HepG2 (cell line): ENCODE measurements at regions not wholly inside any gene's neighbourhood (a gene's known extent, or its start where the extent isn't known, plus 50 kb on each side); places are given as distances from the start of the nearest gene placed in this dataset.

Experiments
- ATAC-seq: fragments of 200-7000 bp; cut with Tn5 transposase; 3 replicates; pipeline ENCODE4 v1.9.1; 2020; ENCODE audit warnings: mild to moderate bottlenecking, moderate library complexity
- BruUV-seq: library from RNA; stranded (reverse); fragments of 400-500 nt; replicated peaks from 2 replicates; lab custom pipeline; 2021; lab: Mats Ljungman, UMichigan
- CTCF ChIA-PET: fragments of 300-600 bp; formaldehyde crosslinking; extraction: SDS; loops from one replicate; lab custom pipeline; 2021; ENCODE audit warnings: low total read pairs, inconsistent platforms, low intra/inter-chr PET ratio; lab: Yijun Ruan, JAX
- POLR2A ChIA-PET: fragments of 350-600 bp; sonication (Branson Sonifier 250); formaldehyde crosslinking; loops from one replicate; lab custom pipeline; 2020; ENCODE audit warnings: antibody characterized with exemption, inconsistent platforms; lab: Yijun Ruan, JAX
- DNase-seq: peaks from one replicate; pipeline ENCODE4 v3.0.0-alpha.2; 2015; ENCODE audit warnings: low spot score
- FAIRE-seq: peaks from 3 replicates; lab custom pipeline; 2011; peaks lifted over from hg19 to GRCh38; lab: Jason Lieb, UNC
- H2AFZ ChIP-seq: one replicate; pipeline ENCODE4 v1.6.1; 2011; ENCODE audit warnings: low read length, inconsistent platforms
- H3K27ac ChIP-seq: fragments of 300-600 bp; 3 replicates; pipeline ENCODE4 v1.8.0; 2011; ENCODE audit warnings: mixed run types, mild to moderate bottlenecking, mixed read lengths, low read length, inconsistent platforms; ENCODE audit not compliant: insufficient read depth; ENCODE audit errors: extremely low read length
- H3K27me3 ChIP-seq, 2 experiments: fragments of 200-600 bp in 1 of 2; 2 replicates in 1 of 2; 3 replicates in 1 of 2; pipeline versions ENCODE4 v1.6.0 to v1.8.0; 2011; ENCODE audit warnings: low read length in 2 of 2, mild to moderate bottlenecking in 2 of 2, moderate library complexity in 2 of 2, inconsistent platforms in 1 of 2; ENCODE audit not compliant: insufficient read depth in 2 of 2, control insufficient read depth in 1 of 2
- H3K36me3 ChIP-seq, 2 experiments: fragments of 200-600 bp in 1 of 2; replicated peaks in 1 of 2; 2 replicates in 1 of 2; 3 replicates in 1 of 2; pipeline versions ENCODE4 v1.5.1 to v1.8.0; 2011; ENCODE audit warnings: low read length in 2 of 2, inconsistent platforms in 1 of 2; ENCODE audit not compliant: insufficient read depth in 2 of 2, control insufficient read depth in 1 of 2
- H3K4me1 ChIP-seq: 2 replicates; pipeline ENCODE4 v1.5.1; 2012; ENCODE audit warnings: low read length, inconsistent platforms; ENCODE audit not compliant: insufficient read depth
- H3K4me2 ChIP-seq: 2 replicates; pipeline ENCODE4 v1.6.0; 2011; ENCODE audit warnings: low read depth, low read length, inconsistent platforms
- H3K4me3 ChIP-seq, 3 experiments: fragments of 200-600 bp in 1 of 3; sonication (generic), shearing (Covaris generic) in 1 of 3; replicated peaks in 1 of 3; 2 replicates each; pipeline ENCODE4 v1.5.1; 2011 to 2016; ENCODE audit warnings: low read length in 3 of 3, inconsistent platforms in 2 of 3, low read depth in 2 of 3, mild to moderate bottlenecking in 2 of 3, control low read depth in 1 of 3, mixed read lengths in 1 of 3; ENCODE audit not compliant: insufficient read depth in 1 of 3
- H3K79me2 ChIP-seq: one replicate; pipeline ENCODE4 v1.6.1; 2011; ENCODE audit warnings: low read length, inconsistent platforms; ENCODE audit not compliant: insufficient read depth
- H3K9ac ChIP-seq: 2 replicates; pipeline ENCODE4 v1.6.0; 2011; ENCODE audit warnings: mild to moderate bottlenecking, low read depth, low read length, inconsistent platforms; ENCODE audit not compliant: insufficient read depth
- H3K9me3 ChIP-seq: 2 replicates; pipeline ENCODE4 v1.5.1; 2012; ENCODE audit warnings: mild to moderate bottlenecking, low read length
- H4K20me1 ChIP-seq: 2 replicates; pipeline ENCODE4 v1.6.0; 2011; ENCODE audit warnings: inconsistent platforms, mild to moderate bottlenecking, low read length, moderate library complexity; ENCODE audit not compliant: insufficient read depth
- CBFB ChIP-seq: sonication (generic); formaldehyde crosslinking; IDR thresholded peaks from 2 replicates; pipeline ENCODE4 v1.4.0; 2020; ENCODE audit warnings: missing genetic modification reagents
- DMAP1 ChIP-seq: IDR thresholded peaks from 2 replicates; pipeline ENCODE4 v1.6.1; 2016
- HHEX ChIP-seq: IDR thresholded peaks from 2 replicates; pipeline ENCODE4 v1.6.1; 2016; ENCODE audit warnings: control low read depth
- HNRNPL ChIP-seq: fragments of 200-400 bp; formaldehyde crosslinking; IDR thresholded peaks from 2 replicates; pipeline ENCODE4 v1.6.1; 2017; ENCODE audit warnings: mild to moderate bottlenecking, low read depth, low read length
- HOXA3 ChIP-seq: sonication (generic); formaldehyde crosslinking; IDR thresholded peaks from 2 replicates; pipeline ENCODE4 v1.5.0; 2020; ENCODE audit warnings: missing genetic modification reagents
- MIER2 ChIP-seq: IDR thresholded peaks from 2 replicates; pipeline ENCODE4 v1.6.1; 2016; ENCODE audit warnings: missing biosample characterization, missing genetic modification reagents
- NFYB ChIP-seq: sonication (generic); formaldehyde crosslinking; IDR thresholded peaks from 2 replicates; pipeline ENCODE4 v1.4.0; 2020; ENCODE audit warnings: missing genetic modification reagents
- NR2C2 ChIP-seq: sonication (generic); formaldehyde crosslinking; IDR thresholded peaks from 2 replicates; pipeline ENCODE4 v1.4.0; 2020; ENCODE audit warnings: missing genetic modification reagents, mild to moderate bottlenecking, moderate library complexity, borderline replicate concordance
- SSRP1 ChIP-seq: IDR thresholded peaks from 2 replicates; pipeline ENCODE4 v1.6.1; 2016; ENCODE audit warnings: control low read depth
- THAP11 ChIP-seq: IDR thresholded peaks from 2 replicates; pipeline ENCODE4 v1.6.1; 2016; ENCODE audit warnings: missing biosample characterization, missing genetic modification reagents
- ZMYM4 ChIP-seq: sonication (generic); formaldehyde crosslinking; IDR thresholded peaks from 2 replicates; pipeline ENCODE4 v1.8.1; 2023; ENCODE audit warnings: mild to moderate bottlenecking, missing genetic modification reagents
- ZNF441 ChIP-seq: sonication (generic); formaldehyde crosslinking; IDR thresholded peaks from 2 replicates; pipeline ENCODE4 v1.7.0; 2021; ENCODE audit warnings: missing genetic modification reagents, borderline replicate concordance
- ZNF547 ChIP-seq: sonication (generic); formaldehyde crosslinking; IDR thresholded peaks from 2 replicates; pipeline ENCODE4 v1.5.1; 2020; ENCODE audit warnings: mild to moderate bottlenecking, missing genetic modification reagents
- ZNF557 ChIP-seq: sonication (generic); formaldehyde crosslinking; IDR thresholded peaks from 2 replicates; pipeline ENCODE4 v1.4.0; 2020; ENCODE audit warnings: missing genetic modification reagents
- ZNF598 ChIP-seq: sonication (generic); formaldehyde crosslinking; IDR thresholded peaks from 2 replicates; pipeline ENCODE4 v1.5.1; 2020; ENCODE audit warnings: mild to moderate bottlenecking, missing genetic modification reagents, borderline replicate concordance
- ZNF674 ChIP-seq: sonication (generic); formaldehyde crosslinking; IDR thresholded peaks from 2 replicates; pipeline ENCODE4 v1.5.0; 2020; ENCODE audit warnings: low read depth, mild to moderate bottlenecking, missing genetic modification reagents
- WGBS: methylation state at CpG from one replicate; pipeline ENCODE4 v1.1.6; 2017; ENCODE audit warnings: low lambda C conversion rate; 5-methylcytosine and 5-hydroxymethylcytosine counted together
- in situ Hi-C: cut with HindIII; loops from 2 replicates; pipeline ENCODE4 v1.10.0; 2017; ENCODE audit warnings: low pct_unique_long_range_greater_than_20kb; ENCODE audit not compliant: extremely low pct_ligation_motif_present
- intact Hi-C: fragments of 100-400 bp; cut with micrococcal nuclease; formaldehyde crosslinking; loops from one replicate; pipeline ENCODE4 v1.10.0; 2022; ENCODE audit not compliant: unreplicated experiment
- TF ChIP-seq, protein P1 (sequence below): IDR thresholded peaks from 2 replicates; pipeline ENCODE4 v1.6.1; 2016; ENCODE audit warnings: missing compliant biosample characterization, missing genetic modification reagents, borderline replicate concordance

DNA sequence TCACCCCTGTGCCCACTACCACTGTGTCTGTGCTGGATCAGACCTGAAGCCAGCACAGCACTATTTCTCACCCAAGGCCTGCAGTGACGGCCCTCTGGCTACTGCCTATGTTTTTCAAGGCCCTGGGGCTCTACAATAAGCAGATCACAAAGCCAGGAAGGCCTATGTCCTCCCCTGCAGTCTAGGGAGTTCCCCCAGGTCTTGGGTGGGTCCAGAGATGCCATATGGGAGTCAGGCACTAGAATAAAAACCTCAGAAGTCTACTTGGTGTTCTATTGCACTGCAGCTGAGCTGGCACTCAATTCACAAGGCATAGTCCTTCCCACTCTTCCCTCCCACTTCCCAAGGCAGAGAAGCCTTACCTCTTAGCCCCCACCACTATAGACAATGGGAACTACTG lies 107.1 kb downstream of the FBXO4 start:
- no TSS peak for BruUV-seq
- Histone ChIP-seq H3K4me3 (no peak overlapping the region), H3K27ac (no peak overlapping the region), H4K20me1 (no peaks in the 10 kb centered on the region), H3K27me3 (no peaks in the 10 kb centered on the region), H2AFZ (no peak overlapping the region), H3K79me2 (no peaks in the 10 kb centered on the region), H3K9ac (no peak overlapping the region), H3K36me3 (no peaks in the 10 kb centered on the region), H3K4me2 (no peak overlapping the region), H3K4me1 (no peaks in the 10 kb centered on the region), H3K9me3 (no peaks in the 10 kb centered on the region)
- DNase-seq (no peak), ATAC-seq (no peak), FAIRE-seq (no peak)
- ChIA-PET POLR2A (no interaction called here), CTCF (no interaction called here)
- in situ Hi-C loops (no loop called here), intact Hi-C loops (no loop called here)
- TF ChIP-seq, protein P1, sequence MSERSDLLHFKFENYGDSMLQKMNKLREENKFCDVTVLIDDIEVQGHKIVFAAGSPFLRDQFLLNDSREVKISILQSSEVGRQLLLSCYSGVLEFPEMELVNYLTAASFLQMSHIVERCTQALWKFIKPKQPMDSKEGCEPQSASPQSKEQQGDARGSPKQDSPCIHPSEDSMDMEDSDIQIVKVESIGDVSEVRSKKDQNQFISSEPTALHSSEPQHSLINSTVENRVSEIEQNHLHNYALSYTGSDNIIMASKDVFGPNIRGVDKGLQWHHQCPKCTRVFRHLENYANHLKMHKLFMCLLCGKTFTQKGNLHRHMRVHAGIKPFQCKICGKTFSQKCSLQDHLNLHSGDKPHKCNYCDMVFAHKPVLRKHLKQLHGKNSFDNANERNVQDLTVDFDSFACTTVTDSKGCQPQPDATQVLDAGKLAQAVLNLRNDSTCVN = no peak
- TF ChIP-seq SSRP1 (CRISPR knock-in tag) (no peak), NFYB (CRISPR knock-in tag) (no peak), ZNF674 (no peak), HOXA3 (no peak), HNRNPL (no peak), ZNF547 (CRISPR knock-in tag) (no peak), ZNF557 (CRISPR knock-in tag) (no peak), MIER2 (no peak)
- 0% methylated on average over 1 of the region's 1 CpG for WGBS

DNA sequence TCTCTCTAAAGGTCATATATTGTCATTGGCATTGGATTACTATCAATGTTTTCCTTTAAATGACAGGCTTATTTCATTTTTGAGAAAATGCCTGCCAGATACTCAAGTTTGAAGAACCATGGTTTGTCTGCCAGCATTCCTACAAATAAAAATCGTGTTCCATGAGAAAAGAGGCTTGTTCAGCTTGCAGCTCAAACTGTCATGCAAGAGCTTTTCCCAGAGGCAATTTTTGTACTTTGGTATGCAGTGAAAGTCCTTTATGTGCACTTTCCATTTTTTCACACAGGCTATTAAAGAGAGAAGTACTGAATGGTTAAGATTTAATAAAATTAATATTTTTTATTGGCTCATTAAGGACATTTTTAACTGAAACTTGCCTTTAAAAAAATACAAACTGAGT lies 110.4 kb downstream of the FBXO4 start:
- no peak overlapping the region for H3K9ac ChIP-seq
- in situ Hi-C loops (no loop called here), intact Hi-C loops (no loop called here)
- H4K20me1 ChIP-seq = no peaks in the 10 kb centered on the region
- no peaks in the 10 kb centered on the region for H3K36me3 ChIP-seq
- no peak overlapping the region for H3K4me3 ChIP-seq
- no TSS peak for BruUV-seq
- no peak for FAIRE-seq
- no peak overlapping the region for H3K27ac ChIP-seq
- ATAC-seq = no peak
- H3K79me2 ChIP-seq = no peaks in the 10 kb centered on the region
- no peak for DNase-seq
- POLR2A ChIA-PET = no interaction called here
- H3K9me3 ChIP-seq = no peaks in the 10 kb centered on the region
- WGBS = 0% methylated on average over 1 of the region's 1 CpG
- H2AFZ ChIP-seq = no peak overlapping the region
- H3K27me3 ChIP-seq = no peaks in the 10 kb centered on the region
- H3K4me1 ChIP-seq = no peaks in the 10 kb centered on the region
- no peak for TF ChIP-seq ZMYM4
- no peak for TF ChIP-seq ZNF441
- no peak for TF ChIP-seq THAP11
- TF ChIP-seq ZNF598 (CRISPR knock-in tag) = no peak
- TF ChIP-seq DMAP1 (CRISPR knock-in tag) = no peak
- no peak for TF ChIP-seq NR2C2
- no peak for TF ChIP-seq HHEX (CRISPR knock-in tag)
- no peak for TF ChIP-seq CBFB (CRISPR knock-in tag)
- TF ChIP-seq, all 625 proteins: peak for 0
- CTCF ChIA-PET = no interaction called here
- H3K4me2 ChIP-seq = no peak overlapping the region
